ENCODE measurements at regions not wholly inside any gene's neighbourhood (a gene's known extent, or its start where the extent isn't known, plus 50 kb on each side); places are given as distances from the start of the nearest gene placed in this dataset.

- H3K9me3 Mint-ChIP-seq: no peaks in the 10 kb centered on the region
- H3K27me3 Mint-ChIP-seq: no peaks in the 10 kb centered on the region
- no peak overlapping the region for H3K27ac Mint-ChIP-seq
- no peak for DNase-seq
- no peak for ATAC-seq
- no peaks in the 10 kb centered on the region for H3K4me1 Mint-ChIP-seq
- H3K4me3 Mint-ChIP-seq: no peak overlapping the region
- no peaks in the 10 kb centered on the region for H3K36me3 Mint-ChIP-seq (ENCODE audit: low read depth)
Observed at GRCh38 chr4:58646126-58646525, 1535.9 kb upstream of the IGFBP7 start.

GRCh38 chr4:58644549-58644948 is 1534.4 kb upstream of the IGFBP7 start:
- ATAC-seq (no peak), DNase-seq (no peak)
- no peaks in the 10 kb centered on the region for H3K9me3 Mint-ChIP-seq
- H3K27me3 Mint-ChIP-seq: no peaks in the 10 kb centered on the region
- no peaks in the 10 kb centered on the region for H3K4me1 Mint-ChIP-seq
- H3K4me3 Mint-ChIP-seq: no peak overlapping the region
- H3K27ac Mint-ChIP-seq: no peak overlapping the region
- H3K36me3 Mint-ChIP-seq (ENCODE audit: low read depth): no peaks in the 10 kb centered on the region

GRCh38 chr4:58636381-58636780 is 1526.2 kb upstream of the IGFBP7 start:
- ATAC-seq (no peak), DNase-seq (no peak)
- Mint-ChIP-seq H3K4me1 (no peaks in the 10 kb centered on the region), H3K27me3 (no peaks in the 10 kb centered on the region), H3K27ac (no peak overlapping the region), H3K9me3 (peaks cover 11% of the 10 kb centered on the region), H3K36me3 (ENCODE audit: low read depth) (no peaks in the 10 kb centered on the region), H3K4me3 (no peak overlapping the region)

- Mint-ChIP-seq H3K27me3 (no peaks in the 10 kb centered on the region), H3K9me3 (peaks cover 12% of the 10 kb centered on the region)
- ATAC-seq: no peak
Observed at GRCh38 chr4:58617226-58617625, 1507.0 kb upstream of the IGFBP7 start.

GRCh38 chr4:58611012-58611411 is 1500.8 kb upstream of the IGFBP7 start:
- no peaks in the 10 kb centered on the region for H3K36me3 Mint-ChIP-seq (ENCODE audit: low read depth)
- H3K27me3 Mint-ChIP-seq: no peaks in the 10 kb centered on the region
- ATAC-seq (no peak), DNase-seq (no peak)
- H3K4me3 Mint-ChIP-seq: no peak overlapping the region
- H3K4me1 Mint-ChIP-seq: no peaks in the 10 kb centered on the region
- no peak overlapping the region for H3K27ac Mint-ChIP-seq
- peaks cover 17% of the 10 kb centered on the region for H3K9me3 Mint-ChIP-seq

More at GRCh38 chr4:58617226-58617625, 1507.0 kb upstream of the IGFBP7 start:
- no peak for DNase-seq
- no peaks in the 10 kb centered on the region for H3K36me3 Mint-ChIP-seq (ENCODE audit: low read depth)
- H3K27ac Mint-ChIP-seq: no peak overlapping the region
- H3K4me3 Mint-ChIP-seq: no peak overlapping the region
- H3K4me1 Mint-ChIP-seq: no peaks in the 10 kb centered on the region

- Mint-ChIP-seq H3K4me3 (no peak overlapping the region), H3K9me3 (peaks cover 22% of the 10 kb centered on the region), H3K36me3 (ENCODE audit: low read depth) (no peaks in the 10 kb centered on the region), H3K27me3 (no peaks in the 10 kb centered on the region), H3K4me1 (no peaks in the 10 kb centered on the region), H3K27ac (no peak overlapping the region)
- ATAC-seq: no peak
- no peak for DNase-seq
Observed at GRCh38 chr4:58606303-58606702, 1496.1 kb upstream of the IGFBP7 start.

GRCh38 chr4:58603951-58604350 is 1493.8 kb upstream of the IGFBP7 start:
- H3K4me3 Mint-ChIP-seq: no peak overlapping the region
- H3K27ac Mint-ChIP-seq: no peak overlapping the region
- H3K36me3 Mint-ChIP-seq (ENCODE audit: low read depth): no peaks in the 10 kb centered on the region
- H3K4me1 Mint-ChIP-seq: no peaks in the 10 kb centered on the region
- H3K27me3 Mint-ChIP-seq: no peaks in the 10 kb centered on the region
- no peak for ATAC-seq
- no peak for DNase-seq
- H3K9me3 Mint-ChIP-seq: peaks cover 20% of the 10 kb centered on the region

GRCh38 chr4:58602731-58603359 is 1492.7 kb upstream of the IGFBP7 start:
- Mint-ChIP-seq H3K4me3 (no peak overlapping the region), H3K36me3 (ENCODE audit: low read depth) (no peaks in the 10 kb centered on the region), H3K27ac (no peak overlapping the region), H3K27me3 (no peaks in the 10 kb centered on the region), H3K4me1 (no peaks in the 10 kb centered on the region), H3K9me3 (peaks cover 22% of the 10 kb centered on the region)
- DNase-seq: no peak
- no peak for ATAC-seq

- Mint-ChIP-seq H3K4me3 (no peak overlapping the region), H3K27ac (no peak overlapping the region), H3K36me3 (ENCODE audit: low read depth) (no peaks in the 10 kb centered on the region), H3K27me3 (no peaks in the 10 kb centered on the region), H3K4me1 (no peaks in the 10 kb centered on the region), H3K9me3 (peaks cover 22% of the 10 kb centered on the region)
- ATAC-seq: no peak
- no peak for DNase-seq
Observed at GRCh38 chr4:58602022-58602421, 1491.8 kb upstream of the IGFBP7 start.

GRCh38 chr4:58600290-58600689 is 1490.1 kb upstream of the IGFBP7 start:
- DNase-seq (no peak), ATAC-seq (no peak)
- H3K9me3 Mint-ChIP-seq: peaks cover 18% of the 10 kb centered on the region
- H3K4me1 Mint-ChIP-seq: no peaks in the 10 kb centered on the region
- H3K27ac Mint-ChIP-seq: no peak overlapping the region
- no peaks in the 10 kb centered on the region for H3K36me3 Mint-ChIP-seq (ENCODE audit: low read depth)
- no peaks in the 10 kb centered on the region for H3K27me3 Mint-ChIP-seq
- no peak overlapping the region for H3K4me3 Mint-ChIP-seq

- H3K9me3 Mint-ChIP-seq: peaks cover 11% of the 10 kb centered on the region
- no peaks in the 10 kb centered on the region for H3K4me1 Mint-ChIP-seq
- H3K27ac Mint-ChIP-seq: no peak overlapping the region
- ATAC-seq: no peak
- H3K36me3 Mint-ChIP-seq (ENCODE audit: low read depth): no peaks in the 10 kb centered on the region
- H3K4me3 Mint-ChIP-seq: no peak overlapping the region
- no peaks in the 10 kb centered on the region for H3K27me3 Mint-ChIP-seq
- no peak for DNase-seq
Observed at GRCh38 chr4:58590722-58591121, 1480.5 kb upstream of the IGFBP7 start.

- DNase-seq: no peak
Observed at GRCh38 chr4:58587856-58588255, 1477.7 kb upstream of the IGFBP7 start.

GRCh38 chr4:58566260-58566659 is 1456.1 kb upstream of the IGFBP7 start:
- no peaks in the 10 kb centered on the region for H3K27me3 Mint-ChIP-seq
- no peaks in the 10 kb centered on the region for H3K36me3 Mint-ChIP-seq (ENCODE audit: low read depth)
- DNase-seq (no peak), ATAC-seq (no peak)
- H3K4me1 Mint-ChIP-seq: no peaks in the 10 kb centered on the region
- no peak overlapping the region for H3K27ac Mint-ChIP-seq
- peaks cover 14% of the 10 kb centered on the region for H3K9me3 Mint-ChIP-seq
- no peak overlapping the region for H3K4me3 Mint-ChIP-seq

More at GRCh38 chr4:58587856-58588255, 1477.7 kb upstream of the IGFBP7 start:
- H3K4me3 Mint-ChIP-seq: no peak overlapping the region
- peaks cover 19% of the 10 kb centered on the region for H3K9me3 Mint-ChIP-seq
- no peak for ATAC-seq
- no peaks in the 10 kb centered on the region for H3K27me3 Mint-ChIP-seq
- H3K27ac Mint-ChIP-seq: no peak overlapping the region
- no peaks in the 10 kb centered on the region for H3K36me3 Mint-ChIP-seq (ENCODE audit: low read depth)
- H3K4me1 Mint-ChIP-seq: no peaks in the 10 kb centered on the region

- H3K27ac Mint-ChIP-seq: no peak overlapping the region
- no peaks in the 10 kb centered on the region for H3K27me3 Mint-ChIP-seq
- H3K36me3 Mint-ChIP-seq (ENCODE audit: low read depth): no peaks in the 10 kb centered on the region
- H3K9me3 Mint-ChIP-seq: peaks cover 18% of the 10 kb centered on the region
- ATAC-seq: no peak
- no peaks in the 10 kb centered on the region for H3K4me1 Mint-ChIP-seq
- H3K4me3 Mint-ChIP-seq: no peak overlapping the region
- no peak for DNase-seq
Observed at GRCh38 chr4:58564695-58565475, 1454.7 kb upstream of the IGFBP7 start.

- peaks cover 10% of the 10 kb centered on the region for H3K9me3 Mint-ChIP-seq
- H3K27ac Mint-ChIP-seq: no peak overlapping the region
- ATAC-seq: no peak
- H3K27me3 Mint-ChIP-seq: no peaks in the 10 kb centered on the region
- DNase-seq: no peak
- no peaks in the 10 kb centered on the region for H3K4me1 Mint-ChIP-seq
- no peak overlapping the region for H3K4me3 Mint-ChIP-seq
- no peaks in the 10 kb centered on the region for H3K36me3 Mint-ChIP-seq (ENCODE audit: low read depth)
Observed at GRCh38 chr4:58561170-58561569, 1451.0 kb upstream of the IGFBP7 start.

Measured in activated naive CD8-positive, alpha-beta T cell treated with anti-CD3 and anti-CD28 coated beads, Interleukin-2, amount 50 U/mL, for 24 hours (primary cell).